ENCODE measurements at regions not wholly inside any gene's neighbourhood (a gene's known extent, or its start where the extent isn't known, plus 50 kb on each side); places are given as distances from the start of the nearest gene placed in this dataset.

DNA sequence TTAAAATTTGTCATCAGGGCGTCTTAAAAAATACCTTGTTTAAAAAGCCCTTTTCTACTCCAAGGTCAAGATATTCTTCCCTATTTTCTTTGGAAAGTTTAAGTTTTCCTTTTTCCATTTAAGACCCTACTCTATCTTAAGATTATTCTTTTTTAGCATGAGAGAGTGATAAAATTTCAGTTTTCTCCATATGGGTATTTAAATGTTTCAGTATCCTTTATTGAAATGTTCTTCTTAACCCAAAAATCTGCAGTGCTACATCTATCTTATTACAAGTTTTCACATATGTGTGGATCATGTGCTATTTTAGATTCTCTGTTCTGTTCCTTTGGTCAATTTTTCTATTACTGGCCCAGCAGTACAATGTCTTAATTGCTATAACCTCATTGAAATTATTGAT lies 202.2 kb downstream of the TTC6 start:
- no peak for TF ChIP-seq EP300 (IDR thresholded peaks at IDR 0.05)
- no peak for TF ChIP-seq CTCF (IDR thresholded peaks at IDR 0.05)
- no peak for TF ChIP-seq POLR2A (IDR thresholded peaks at IDR 0.05)
- Histone ChIP-seq H3K36me3 (no peaks in the 10 kb centered on the region), H3K27ac (no peak overlapping the region), H3K4me3 (no peak overlapping the region), H3K4me1 (ENCODE audit: insufficient read depth) (no peaks in the 10 kb centered on the region), H3K27me3 (no peaks in the 10 kb centered on the region), H3K9me3 (no peaks in the 10 kb centered on the region)
- intact Hi-C loops (cut with DNase I), result no loop called here
- no peak for DNase-seq
- 0 to 41% (median 2%) methylated on average over 1 of the region's 1 CpG for WGBS, 3 donors

DNA sequence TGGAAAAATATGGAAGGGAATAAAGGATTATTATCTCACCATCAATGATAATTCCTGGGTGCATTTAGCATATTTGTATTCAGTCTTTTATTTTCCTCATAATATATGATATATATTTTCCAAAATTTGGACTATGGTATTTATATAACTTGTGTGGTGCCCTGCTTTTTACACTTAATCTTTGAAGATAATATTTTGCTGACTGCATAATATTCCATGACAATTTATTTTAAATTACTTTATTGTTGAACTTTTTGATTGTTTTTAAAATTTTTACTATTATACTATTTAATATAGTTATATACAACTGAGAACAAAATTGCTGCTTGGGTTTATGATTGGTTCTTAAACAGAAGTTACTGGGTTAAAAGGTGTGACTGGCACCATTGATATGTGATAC lies 212.3 kb downstream of the TTC6 start:
- Histone ChIP-seq H3K27me3 (no peaks in the 10 kb centered on the region), H3K36me3 (no peaks in the 10 kb centered on the region), H3K4me3 (no peak overlapping the region), H3K9me3 (no peaks in the 10 kb centered on the region), H3K27ac (no peak overlapping the region), H3K4me1 (ENCODE audit: insufficient read depth) (no peaks in the 10 kb centered on the region)
- DNase-seq, result no peak
- no peak for TF ChIP-seq POLR2A (IDR thresholded peaks at IDR 0.05)
- intact Hi-C loops (cut with DNase I), result no loop called here

GRCh38 chr14:37810094-37810801 lies 214.8 kb downstream of the TTC6 start:
- H3K27ac ChIP-seq, result no peak overlapping the region
- WGBS, 3 donors, result 72 to 74% (median 73%) methylated on average over 4 of the region's 4 CpGs
- intact Hi-C loops (cut with DNase I), result no loop called here
- no peaks in the 10 kb centered on the region for H3K9me3 ChIP-seq
- TF ChIP-seq EP300 (IDR thresholded peaks at IDR 0.05), result no peak
- no peak for TF ChIP-seq POLR2A (IDR thresholded peaks at IDR 0.05)
- no peak for TF ChIP-seq CTCF (IDR thresholded peaks at IDR 0.05)
- no peaks in the 10 kb centered on the region for H3K4me1 ChIP-seq (ENCODE audit: insufficient read depth)
- H3K36me3 ChIP-seq, result no peaks in the 10 kb centered on the region
- no peak overlapping the region for H3K4me3 ChIP-seq
- H3K27me3 ChIP-seq, result no peaks in the 10 kb centered on the region
- DNase-seq, result no peak

- intact Hi-C loops (cut with DNase I), result no loop called here
- DNase-seq, result no peak
- TF ChIP-seq CTCF (IDR thresholded peaks at IDR 0.05) (no peak), EP300 (IDR thresholded peaks at IDR 0.05) (no peak), POLR2A (IDR thresholded peaks at IDR 0.05) (no peak)
Measured at GRCh38 chr14:37813732-37814131, 218.3 kb downstream of the TTC6 start.

DNA sequence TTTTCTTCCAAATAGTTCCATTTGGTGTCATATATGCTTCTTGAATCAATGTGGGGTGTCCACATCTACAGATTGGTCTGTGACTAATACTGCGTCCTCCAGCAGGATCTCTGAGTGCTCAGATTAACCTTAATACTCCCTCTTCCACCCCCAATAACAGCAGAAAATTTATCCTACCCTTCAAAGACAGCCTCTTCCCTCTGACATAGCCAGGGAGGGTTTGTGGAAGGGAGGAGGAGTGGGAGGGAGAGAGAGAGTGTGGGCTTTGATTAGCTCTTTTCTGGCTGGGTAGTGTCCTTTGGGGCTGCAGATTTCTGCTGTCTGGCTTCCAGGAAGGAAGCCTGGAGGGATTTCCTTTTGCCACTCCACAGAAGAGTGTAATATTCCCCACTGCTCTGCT lies 220.7 kb downstream of the TTC6 start:
- TF ChIP-seq EP300 (IDR thresholded peaks at IDR 0.05), result no peak
- TF ChIP-seq CTCF (IDR thresholded peaks at IDR 0.05), result no peak
- TF ChIP-seq POLR2A (IDR thresholded peaks at IDR 0.05), result no peak
- DNase-seq, result no peak
- no peaks in the 10 kb centered on the region for H3K36me3 ChIP-seq
- no peaks in the 10 kb centered on the region for H3K27me3 ChIP-seq
- intact Hi-C loops (cut with DNase I), result no loop called here
- no peak overlapping the region for H3K27ac ChIP-seq
- no peak overlapping the region for H3K4me3 ChIP-seq
- H3K9me3 ChIP-seq, result no peaks in the 10 kb centered on the region
- no peaks in the 10 kb centered on the region for H3K4me1 ChIP-seq (ENCODE audit: insufficient read depth)
- 14 to 29% (median 25%) methylated on average over 1 of the region's 1 CpG for WGBS, 3 donors

More at GRCh38 chr14:37813732-37814131, 218.3 kb downstream of the TTC6 start:
- Histone ChIP-seq H3K27me3 (no peaks in the 10 kb centered on the region), H3K4me3 (no peak overlapping the region), H3K27ac (no peak overlapping the region), H3K4me1 (ENCODE audit: insufficient read depth) (no peaks in the 10 kb centered on the region), H3K9me3 (no peaks in the 10 kb centered on the region), H3K36me3 (no peaks in the 10 kb centered on the region)

Data from ovary (tissue), 7 donors.